ENCODE measurements at regions not wholly inside any gene's neighbourhood (a gene's known extent, or its start where the extent isn't known, plus 50 kb on each side); places are given as distances from the start of the nearest gene placed in this dataset.

DNA sequence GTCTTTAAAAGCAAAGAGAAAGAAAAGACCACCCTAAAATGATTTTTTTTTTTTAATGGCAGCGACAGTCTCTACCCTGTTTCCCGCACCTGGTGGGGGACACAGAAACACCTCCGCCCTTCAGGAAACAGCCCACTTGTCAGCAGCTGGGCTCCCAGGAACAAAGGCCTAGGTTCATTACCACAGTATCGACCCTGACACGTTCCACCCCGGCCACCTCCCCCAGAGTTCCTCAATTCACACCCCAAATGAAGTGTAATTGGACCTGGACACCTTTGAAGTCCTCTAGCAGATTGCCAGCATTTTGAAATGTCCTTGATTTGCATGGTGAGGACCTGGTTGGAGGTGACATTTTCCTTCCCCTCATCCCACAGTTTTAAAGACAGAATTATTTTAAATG, 175.0 kb upstream of the BCOR start:
- TF ChIP-seq CTCF (IDR thresholded peaks at IDR 0.05) = no peak
- ATAC-seq = no peak
- WGBS, 2 donors = 63 to 68% methylated on average over 6 of the region's 6 CpGs

DNA sequence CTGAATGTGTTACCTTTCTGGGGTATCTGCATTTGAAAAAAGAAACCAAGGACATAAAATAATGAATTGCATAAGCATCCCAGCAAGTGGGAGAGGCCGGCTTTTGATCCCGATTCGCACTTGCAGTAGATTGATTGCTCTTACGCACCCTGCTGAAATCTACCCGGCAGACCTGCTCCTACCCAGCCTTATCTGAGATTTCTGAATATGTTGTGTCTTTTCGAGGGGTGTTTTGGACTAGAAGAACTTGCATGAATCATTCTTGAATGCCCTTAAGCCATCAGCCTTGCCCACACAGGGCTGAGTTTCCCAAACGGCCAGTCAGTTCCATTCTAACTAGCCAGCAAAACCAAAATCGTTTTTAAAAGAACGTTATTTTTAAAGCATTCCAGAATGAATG, 174.4 kb upstream of the BCOR start:
- no peaks in the 10 kb centered on the region for H3K36me3 ChIP-seq
- peaks cover 0 to 25% (median 7%) of the 10 kb centered on the region in 9 donors for H3K4me1 ChIP-seq
- intact Hi-C loops (cut with DNase I) = loop anchor here in 2 of 10 donors (10.0 kb wide), 1 partner anchor 193 kb away; no protein-coding TSS in a partner anchor
- no peak for DNase-seq
- H3K27ac ChIP-seq = no peak overlapping the region
- no peak for ATAC-seq
- H3K9me3 ChIP-seq = peaks cover 0 to 23% (median 0%) of the 10 kb centered on the region in 11 donors
- 88 to 92% methylated on average over 9 of the region's 9 CpGs for WGBS, 2 donors
- H3K4me3 ChIP-seq = no peak overlapping the region
- no peak for TF ChIP-seq CTCF (IDR thresholded peaks at IDR 0.05)
- peaks cover 0 to 8% (median 0%) of the 10 kb centered on the region in 7 donors for H3K27me3 ChIP-seq

More for the DNA sequence above, 175.0 kb upstream of the BCOR start:
- no peak for DNase-seq
- Histone ChIP-seq H3K4me1 (peaks cover 0 to 18% (median 1%) of the 10 kb centered on the region in 9 donors), H3K27ac (no peak overlapping the region), H3K4me3 (no peak overlapping the region), H3K36me3 (no peaks in the 10 kb centered on the region), H3K27me3 (peaks cover 0 to 1% (median 0%) of the 10 kb centered on the region in 7 donors), H3K9me3 (peaks cover 0 to 23% (median 0%) of the 10 kb centered on the region in 11 donors)
- intact Hi-C loops (cut with DNase I) = loop anchor here in 2 of 10 donors (10.0 kb wide), 1 partner anchor 192 kb away; no protein-coding TSS in a partner anchor

GRCh38 chrX:40268188-40268520, 170.4 kb upstream of the BCOR start:
- TF ChIP-seq CTCF (IDR thresholded peaks at IDR 0.05) = no peak
- ATAC-seq (no peak), DNase-seq (no peak)
- H3K27ac ChIP-seq = peak overlapping the region in 3 of 10 donors; percentile 79 to 83 (median 80)
- peaks cover 0 to 32% (median 0%) of the 10 kb centered on the region in 7 donors for H3K27me3 ChIP-seq
- WGBS, 2 donors = 72 to 76% methylated on average over 4 of the region's 4 CpGs
- H3K9me3 ChIP-seq = peaks cover 0 to 5% (median 0%) of the 10 kb centered on the region in 11 donors
- intact Hi-C loops (cut with DNase I) = loop anchor here in 7 of 10 donors (5.0 to 10.0 kb wide), 11 partner anchors 91 to 533 kb away; partner anchors contain the start of gene BCOR (in 4 of the 7)
- no peaks in the 10 kb centered on the region for H3K36me3 ChIP-seq
- peaks cover 0 to 32% (median 8%) of the 10 kb centered on the region in 9 donors for H3K4me1 ChIP-seq
- no peak overlapping the region for H3K4me3 ChIP-seq

- intact Hi-C loops (cut with DNase I) = loop anchor here in 8 of 10 donors (2.0 to 10.0 kb wide), 13 partner anchors 90 to 533 kb away; partner anchors contain the start of gene BCOR (in 4 of the 8)
- 3 to 4% methylated on average over 29 of the region's 29 CpGs for WGBS, 2 donors
Measured at GRCh38 chrX:40267334-40268187, 169.8 kb upstream of the BCOR start.

More at GRCh38 chrX:40267334-40268187, 169.8 kb upstream of the BCOR start:
- H3K27me3 ChIP-seq = peaks cover 0 to 32% (median 0%) of the 10 kb centered on the region in 7 donors
- peaks cover 0 to 5% (median 0%) of the 10 kb centered on the region in 11 donors for H3K9me3 ChIP-seq
- ATAC-seq (peak; percentile 41 to 64 (median 55)), DNase-seq (peak in 1 of 2 donors; percentile 15)
- no peak for TF ChIP-seq CTCF (IDR thresholded peaks at IDR 0.05)
- peaks cover 0 to 33% (median 8%) of the 10 kb centered on the region in 9 donors for H3K4me1 ChIP-seq
- no peaks in the 10 kb centered on the region for H3K36me3 ChIP-seq
- peak overlapping the region in 9 of 10 donors; percentile 65 to 83 (median 77) for H3K27ac ChIP-seq
- peak overlapping the region; percentile 25 to 61 (median 52) for H3K4me3 ChIP-seq
